Type B pancreatic cell (in vitro differentiated cells): ENCODE measurements at regions not wholly inside any gene's neighbourhood (a gene's known extent, or its start where the extent isn't known, plus 50 kb on each side); places are given as distances from the start of the nearest gene placed in this dataset.

Experiments
- DNase-seq: peaks from one replicate; pipeline ENCODE4 v3.0.0; 2021; ENCODE audit warnings: mixed read lengths; ENCODE audit not compliant: unreplicated experiment; ENCODE audit errors: extremely low spot score
- H3K27ac Mint-ChIP-seq: 2 replicates; pipeline ENCODE4 v1.8.0; 2021; ENCODE audit warnings: mild to moderate bottlenecking, mixed read lengths
- H3K27me3 Mint-ChIP-seq: 2 replicates; pipeline ENCODE4 v1.8.0; 2021; ENCODE audit warnings: mixed read lengths
- H3K36me3 Mint-ChIP-seq: 2 replicates; pipeline ENCODE4 v1.8.0; 2021; ENCODE audit warnings: mixed read lengths
- H3K4me1 Mint-ChIP-seq: one replicate; pipeline ENCODE4 v1.8.0; 2021; ENCODE audit warnings: mixed read lengths; ENCODE audit not compliant: unreplicated experiment
- H3K4me3 Mint-ChIP-seq: 2 replicates; pipeline ENCODE4 v1.8.0; 2021; ENCODE audit warnings: mild to moderate bottlenecking, mixed read lengths
- H3K9me3 Mint-ChIP-seq: 2 replicates; pipeline ENCODE4 v1.8.0; 2021; ENCODE audit warnings: mixed read lengths
- TF ChIP-seq, protein P1 (sequence below): fragments of 200-600 bp; sonication (generic); conservative IDR thresholded peaks from 2 replicates; pipeline ENCODE4 v1.5.0; 2021; ENCODE audit warnings: antibody characterized with exemption, mild to moderate bottlenecking

DNA sequence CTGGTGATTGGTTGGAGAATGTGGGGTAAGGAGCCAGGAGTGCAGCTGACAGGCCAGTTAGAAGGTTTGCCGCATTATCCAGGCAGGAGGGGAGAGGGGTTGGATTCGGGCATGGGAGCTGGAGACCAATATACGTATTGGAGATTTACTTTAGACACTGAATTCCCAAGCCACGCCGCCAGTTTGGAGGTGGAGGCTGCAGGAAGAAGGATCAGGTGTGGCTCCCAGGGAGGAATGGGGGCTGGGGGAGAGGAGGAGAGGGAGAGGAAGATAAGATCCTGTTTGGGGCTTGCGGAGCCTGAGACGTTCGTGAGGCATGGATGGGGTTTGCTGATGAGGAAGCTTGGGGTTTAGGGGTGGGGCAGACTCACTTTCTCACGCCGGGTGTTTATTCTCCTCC, 155.1 kb upstream of the IGSF21 start:
- no peak for DNase-seq
- peaks cover 40% of the 10 kb centered on the region for H3K27me3 Mint-ChIP-seq
- H3K9me3 Mint-ChIP-seq = no peaks in the 10 kb centered on the region
- no peaks in the 10 kb centered on the region for H3K36me3 Mint-ChIP-seq
- TF ChIP-seq, protein P1, sequence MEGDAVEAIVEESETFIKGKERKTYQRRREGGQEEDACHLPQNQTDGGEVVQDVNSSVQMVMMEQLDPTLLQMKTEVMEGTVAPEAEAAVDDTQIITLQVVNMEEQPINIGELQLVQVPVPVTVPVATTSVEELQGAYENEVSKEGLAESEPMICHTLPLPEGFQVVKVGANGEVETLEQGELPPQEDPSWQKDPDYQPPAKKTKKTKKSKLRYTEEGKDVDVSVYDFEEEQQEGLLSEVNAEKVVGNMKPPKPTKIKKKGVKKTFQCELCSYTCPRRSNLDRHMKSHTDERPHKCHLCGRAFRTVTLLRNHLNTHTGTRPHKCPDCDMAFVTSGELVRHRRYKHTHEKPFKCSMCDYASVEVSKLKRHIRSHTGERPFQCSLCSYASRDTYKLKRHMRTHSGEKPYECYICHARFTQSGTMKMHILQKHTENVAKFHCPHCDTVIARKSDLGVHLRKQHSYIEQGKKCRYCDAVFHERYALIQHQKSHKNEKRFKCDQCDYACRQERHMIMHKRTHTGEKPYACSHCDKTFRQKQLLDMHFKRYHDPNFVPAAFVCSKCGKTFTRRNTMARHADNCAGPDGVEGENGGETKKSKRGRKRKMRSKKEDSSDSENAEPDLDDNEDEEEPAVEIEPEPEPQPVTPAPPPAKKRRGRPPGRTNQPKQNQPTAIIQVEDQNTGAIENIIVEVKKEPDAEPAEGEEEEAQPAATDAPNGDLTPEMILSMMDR = no peak
- H3K4me1 Mint-ChIP-seq = no peaks in the 10 kb centered on the region
- no peak overlapping the region for H3K4me3 Mint-ChIP-seq
- no peak overlapping the region for H3K27ac Mint-ChIP-seq

DNA sequence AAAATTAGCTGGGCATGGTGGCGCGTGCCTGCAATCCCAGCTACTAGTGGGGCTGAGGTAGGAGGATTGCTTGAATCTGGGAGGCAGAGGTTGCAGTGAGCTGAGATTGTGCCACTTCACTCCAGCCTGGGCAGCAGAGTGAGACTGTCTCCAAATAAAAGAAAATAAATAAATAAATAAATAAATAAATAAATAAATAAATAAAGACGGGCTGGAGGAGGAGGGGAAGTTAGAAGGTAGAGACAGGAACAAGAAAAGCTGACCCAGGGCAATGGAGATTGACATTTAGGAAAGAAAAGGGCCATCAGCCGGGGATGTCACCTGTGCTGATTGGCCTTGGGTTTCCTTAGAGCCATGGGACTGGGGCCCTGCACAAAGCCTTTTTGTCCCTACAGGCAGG, 153.7 kb upstream of the IGSF21 start:
- Mint-ChIP-seq H3K27ac (no peak overlapping the region), H3K36me3 (no peaks in the 10 kb centered on the region), H3K4me3 (no peak overlapping the region), H3K4me1 (no peaks in the 10 kb centered on the region), H3K27me3 (peaks cover 44% of the 10 kb centered on the region), H3K9me3 (no peaks in the 10 kb centered on the region)
- DNase-seq = no peak
- TF ChIP-seq, protein P1 = no peak

DNA sequence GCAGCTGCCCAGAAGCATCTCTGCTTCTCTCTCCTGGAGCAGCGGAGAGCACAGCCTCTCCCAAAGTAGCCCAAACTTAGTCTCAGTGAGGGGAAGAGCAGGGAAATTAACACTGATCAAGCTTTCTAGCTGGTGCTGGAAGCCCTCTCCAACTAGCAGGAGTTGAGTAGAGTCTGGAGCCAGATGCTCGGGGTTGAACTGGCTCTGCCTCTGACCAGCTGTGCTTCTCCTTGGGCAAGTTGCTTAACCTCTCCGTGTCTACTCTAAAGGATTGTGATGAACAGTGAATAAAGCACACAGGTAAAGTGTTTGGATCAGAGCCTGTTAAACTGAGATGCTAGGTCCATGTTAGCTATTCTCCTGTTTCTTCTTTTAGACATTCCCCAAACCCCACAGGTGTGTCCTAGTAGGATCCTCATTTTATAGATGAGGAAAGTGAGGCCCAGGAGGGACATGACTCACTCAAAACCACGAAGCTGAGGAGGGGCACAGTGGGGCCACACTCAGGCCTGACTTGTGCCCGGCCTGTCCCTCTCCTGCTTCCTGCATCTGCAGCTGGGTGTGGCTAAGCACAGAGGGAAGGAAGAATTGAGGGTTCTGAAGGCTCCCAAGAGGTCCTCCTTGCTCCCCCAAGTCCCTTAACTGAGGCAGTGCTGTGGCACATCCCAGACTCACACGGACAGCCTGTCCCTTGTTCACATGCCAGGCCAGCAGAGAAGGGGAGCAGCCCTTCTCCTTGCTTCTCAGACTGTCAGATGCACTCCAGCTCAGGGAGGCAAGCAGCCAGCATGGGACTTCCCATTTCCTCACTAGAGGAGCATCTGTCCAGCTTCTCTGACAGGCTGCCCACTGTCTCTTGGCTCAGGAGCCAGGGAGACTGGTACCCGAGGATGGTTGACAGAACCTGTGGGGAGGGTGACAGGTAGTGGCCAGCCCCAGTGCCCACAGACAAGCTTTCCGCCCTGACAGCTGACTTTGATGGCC, 152.0 kb upstream of the IGSF21 start:
- peaks cover 42% of the 10 kb centered on the region for H3K27me3 Mint-ChIP-seq
- no peaks in the 10 kb centered on the region for H3K9me3 Mint-ChIP-seq

DNA sequence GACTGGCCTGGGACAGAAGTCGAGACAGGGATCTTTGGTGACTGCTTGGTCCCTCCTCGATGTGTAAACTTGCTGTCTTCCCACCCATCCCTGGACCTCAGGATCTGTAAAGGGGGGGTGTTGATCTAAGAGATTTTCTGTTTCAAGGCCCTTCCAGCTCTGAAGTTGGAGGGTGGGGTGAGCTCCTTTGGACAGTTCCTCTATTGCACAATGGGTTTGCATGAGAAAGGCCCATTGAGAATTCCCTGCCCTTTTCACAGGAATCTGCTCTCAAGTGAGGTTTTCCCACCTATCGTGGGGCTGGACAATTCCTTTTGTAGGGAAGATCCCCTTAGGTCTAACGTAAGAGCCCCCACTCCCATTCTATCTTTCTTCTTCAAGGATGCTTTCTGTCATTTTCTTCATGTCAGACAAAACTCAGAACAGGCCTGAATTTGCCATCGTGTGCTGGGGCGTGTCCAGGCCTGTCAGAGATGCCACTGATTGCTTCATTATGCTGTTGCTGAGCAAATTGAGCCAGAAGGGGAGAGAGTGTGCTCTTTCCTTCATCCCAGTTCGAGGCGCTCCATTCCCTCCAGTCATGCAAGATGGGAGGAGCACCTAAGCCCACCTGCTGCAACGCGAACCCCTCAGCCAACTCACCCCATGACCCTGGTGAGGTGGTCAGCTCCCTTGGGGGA, 149.9 kb upstream of the IGSF21 start:
- TF ChIP-seq, protein P1 = no peak
- H3K27ac Mint-ChIP-seq = no peak overlapping the region
- H3K4me1 Mint-ChIP-seq = no peaks in the 10 kb centered on the region
- H3K36me3 Mint-ChIP-seq = no peaks in the 10 kb centered on the region
- no peaks in the 10 kb centered on the region for H3K9me3 Mint-ChIP-seq
- no peak for DNase-seq
- H3K27me3 Mint-ChIP-seq = peaks cover 42% of the 10 kb centered on the region
- no peak overlapping the region for H3K4me3 Mint-ChIP-seq

More for the DNA sequence above, 152.0 kb upstream of the IGSF21 start:
- DNase-seq = no peak
- H3K27ac Mint-ChIP-seq = no peak overlapping the region
- H3K36me3 Mint-ChIP-seq = no peaks in the 10 kb centered on the region
- TF ChIP-seq, protein P1 = no peak
- H3K4me1 Mint-ChIP-seq = no peaks in the 10 kb centered on the region
- no peak overlapping the region for H3K4me3 Mint-ChIP-seq

DNA sequence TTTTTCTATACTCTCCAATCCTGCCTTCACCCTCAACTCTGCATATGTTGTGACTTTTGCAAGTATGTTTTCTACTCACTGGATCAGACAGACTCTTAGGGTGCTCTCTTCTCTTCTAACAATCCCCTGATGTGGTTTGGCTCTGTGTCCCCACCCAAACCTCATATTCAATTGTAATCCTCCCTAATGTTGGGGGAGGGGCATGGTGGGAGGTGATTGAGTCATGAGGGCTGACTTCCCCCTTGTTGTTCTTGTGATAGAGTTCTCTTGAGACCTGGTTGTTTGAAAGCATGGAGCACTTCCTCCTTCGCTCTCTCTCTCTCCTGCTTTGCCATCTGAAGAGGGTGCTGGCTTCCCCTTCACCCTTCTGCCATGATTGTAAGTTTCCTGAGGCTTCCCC, 148.9 kb upstream of the IGSF21 start:
- Mint-ChIP-seq H3K4me1 (no peaks in the 10 kb centered on the region), H3K4me3 (no peak overlapping the region), H3K9me3 (no peaks in the 10 kb centered on the region), H3K27ac (no peak overlapping the region), H3K36me3 (no peaks in the 10 kb centered on the region), H3K27me3 (peaks cover 38% of the 10 kb centered on the region)
- TF ChIP-seq, protein P1 = no peak
- no peak for DNase-seq
